HG02759 (cell line): ENCODE measurements at regions not wholly inside any gene's neighbourhood (a gene's known extent, or its start where the extent isn't known, plus 50 kb on each side); places are given as distances from the start of the nearest gene placed in this dataset.
"Not testable (repeated sequence)": the region's sequence is repeated elsewhere in the genome, so short reads cannot be mapped to it uniquely, and the experiment has no call there.

Experiments
- ATAC-seq: cut with Tn5 transposase; IDR thresholded peaks from one replicate; pipeline ENCODE4 v1.9.1; 2021; ENCODE audit warnings: mild to moderate bottlenecking, moderate library complexity; ENCODE audit not compliant: unreplicated experiment

- no peak for ATAC-seq
Observed at GRCh38 chr2:136298631-136299030, 180.7 kb upstream of the CXCR4 start.

DNA sequence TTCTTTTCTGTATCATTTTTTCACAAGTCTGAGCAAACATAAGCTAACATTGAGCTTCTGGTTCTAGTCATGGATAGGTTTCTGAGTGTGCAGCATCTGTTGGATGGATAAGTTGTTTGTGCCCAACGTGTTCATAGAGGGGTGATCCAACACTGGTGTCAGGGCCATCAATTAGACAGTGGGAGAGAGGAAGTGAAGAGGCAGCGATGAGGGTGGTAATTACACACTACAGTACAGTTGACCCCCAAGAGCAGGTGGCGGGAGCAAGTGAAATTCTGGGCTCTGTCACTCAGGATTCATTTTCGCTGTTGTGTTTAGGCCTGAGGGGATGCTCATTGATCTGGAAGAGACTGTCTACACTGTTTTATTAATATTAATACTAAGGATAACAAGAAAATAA, 180.0 kb upstream of the CXCR4 start:
- no peak for ATAC-seq

DNA sequence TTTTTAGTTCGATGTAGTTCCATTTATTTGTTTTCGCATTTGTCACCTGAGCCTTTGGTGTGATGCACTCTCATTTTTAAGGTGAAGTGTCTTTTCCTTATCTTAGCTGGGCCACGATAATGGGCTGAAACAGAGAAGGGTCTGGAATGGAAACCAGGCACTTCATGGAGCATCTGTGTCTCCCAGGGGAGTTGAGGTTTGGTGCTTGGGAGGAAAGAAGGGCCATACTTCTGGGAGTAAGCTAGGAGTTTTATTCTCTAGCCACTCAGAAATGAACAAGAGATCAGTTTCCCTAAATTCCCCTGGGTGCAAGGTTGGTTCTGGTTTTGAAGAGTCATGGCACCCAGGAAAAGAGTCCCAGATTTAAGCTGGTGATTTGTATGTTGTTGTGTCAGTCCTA, 179.4 kb upstream of the CXCR4 start:
- ATAC-seq: no peak

DNA sequence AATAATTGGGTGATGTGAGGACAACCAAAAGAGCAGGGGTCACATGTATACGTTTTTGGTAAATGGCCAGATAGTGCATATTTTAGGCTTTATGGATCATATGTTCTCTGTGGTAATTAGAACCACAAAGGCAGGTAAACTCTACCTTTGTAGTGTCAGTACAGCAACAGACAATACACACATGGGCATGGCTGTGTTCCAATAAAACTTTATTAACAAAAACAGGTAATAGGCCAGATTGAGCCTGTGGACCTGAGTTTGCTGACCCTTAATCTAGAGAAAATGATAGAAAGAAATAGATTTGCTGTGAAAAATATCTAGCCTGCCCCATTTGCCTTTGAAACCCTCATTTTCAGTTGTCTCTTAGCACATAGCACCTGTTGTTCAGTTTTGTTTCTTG, 177.2 kb upstream of the CXCR4 start:
- ATAC-seq: no peak

DNA sequence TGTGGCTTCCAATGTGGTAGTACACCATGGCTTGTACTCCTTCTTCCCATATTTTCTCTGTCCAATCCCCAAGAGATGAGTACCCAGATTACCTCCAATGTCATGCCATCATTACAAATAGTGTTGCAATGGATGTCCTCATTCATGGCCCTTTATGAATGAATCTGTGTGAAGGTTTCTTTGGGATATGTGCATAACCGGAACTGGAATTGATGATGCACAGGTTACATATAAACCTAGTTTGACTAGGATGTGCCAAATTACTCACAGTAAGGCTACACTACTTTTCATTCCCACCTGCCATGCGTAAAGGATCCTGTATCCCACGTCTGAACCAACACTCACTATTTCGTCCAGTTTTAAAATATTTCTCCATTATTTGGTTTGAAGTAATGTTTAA, 173.9 kb upstream of the CXCR4 start:
- no peak for ATAC-seq

- ATAC-seq: no peak
Observed at GRCh38 chr2:136290326-136290725, 172.4 kb upstream of the CXCR4 start.

DNA sequence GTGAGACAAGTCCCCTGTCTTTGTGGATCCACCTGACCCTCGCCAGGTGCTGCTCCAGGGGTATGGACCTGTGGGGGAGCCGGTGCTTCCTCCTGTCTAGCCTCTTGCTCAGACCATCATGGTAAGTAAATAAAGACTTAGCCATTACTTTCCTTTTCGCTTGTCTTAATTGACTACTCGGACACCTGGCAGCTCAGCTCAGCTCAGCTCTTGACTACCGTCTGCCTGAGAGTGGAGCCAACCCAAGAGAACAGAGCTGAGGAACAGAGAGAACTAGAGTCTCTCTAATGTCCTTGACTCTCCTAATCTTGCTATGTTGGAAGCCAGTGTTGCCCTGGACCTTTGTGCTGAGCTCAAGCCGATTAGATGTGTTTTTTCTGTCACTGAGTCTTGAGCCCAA, 170.3 kb upstream of the CXCR4 start:
- no peak for ATAC-seq

DNA sequence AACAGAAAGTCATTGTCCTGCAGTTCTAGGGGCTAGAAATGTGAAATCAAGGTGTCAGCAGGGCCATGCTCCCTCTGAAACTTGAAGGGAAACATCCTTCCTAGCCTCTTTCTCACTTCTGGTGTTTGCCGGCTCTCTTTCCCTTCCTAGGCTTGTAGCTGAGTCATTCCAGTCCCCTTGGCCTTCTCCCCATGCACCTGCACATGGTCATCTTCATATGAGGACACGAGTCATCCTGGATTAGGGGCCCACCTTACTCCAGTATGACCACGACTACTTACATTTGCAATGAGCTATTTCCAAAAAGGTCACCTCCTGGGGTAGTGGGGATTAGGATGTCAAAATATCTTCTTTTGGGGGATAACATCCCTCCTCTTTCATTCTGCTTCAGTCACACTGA, 168.5 kb upstream of the CXCR4 start:
- no peak for ATAC-seq

GRCh38 chr2:136284226-136285119, 166.5 kb upstream of the CXCR4 start:
- peak; percentile 44 for ATAC-seq

GRCh38 chr2:136282251-136282650, 164.3 kb upstream of the CXCR4 start:
- no peak for ATAC-seq

- ATAC-seq: no peak
Observed at GRCh38 chr2:136281281-136282114, 163.5 kb upstream of the CXCR4 start.

- not testable (repeated sequence) for ATAC-seq
Observed at GRCh38 chr2:136266346-136266745, 148.4 kb upstream of the CXCR4 start.

GRCh38 chr2:136259551-136259950, 141.6 kb upstream of the CXCR4 start:
- ATAC-seq: no peak

GRCh38 chr2:136257893-136258292, 139.9 kb upstream of the CXCR4 start:
- ATAC-seq: no peak

DNA sequence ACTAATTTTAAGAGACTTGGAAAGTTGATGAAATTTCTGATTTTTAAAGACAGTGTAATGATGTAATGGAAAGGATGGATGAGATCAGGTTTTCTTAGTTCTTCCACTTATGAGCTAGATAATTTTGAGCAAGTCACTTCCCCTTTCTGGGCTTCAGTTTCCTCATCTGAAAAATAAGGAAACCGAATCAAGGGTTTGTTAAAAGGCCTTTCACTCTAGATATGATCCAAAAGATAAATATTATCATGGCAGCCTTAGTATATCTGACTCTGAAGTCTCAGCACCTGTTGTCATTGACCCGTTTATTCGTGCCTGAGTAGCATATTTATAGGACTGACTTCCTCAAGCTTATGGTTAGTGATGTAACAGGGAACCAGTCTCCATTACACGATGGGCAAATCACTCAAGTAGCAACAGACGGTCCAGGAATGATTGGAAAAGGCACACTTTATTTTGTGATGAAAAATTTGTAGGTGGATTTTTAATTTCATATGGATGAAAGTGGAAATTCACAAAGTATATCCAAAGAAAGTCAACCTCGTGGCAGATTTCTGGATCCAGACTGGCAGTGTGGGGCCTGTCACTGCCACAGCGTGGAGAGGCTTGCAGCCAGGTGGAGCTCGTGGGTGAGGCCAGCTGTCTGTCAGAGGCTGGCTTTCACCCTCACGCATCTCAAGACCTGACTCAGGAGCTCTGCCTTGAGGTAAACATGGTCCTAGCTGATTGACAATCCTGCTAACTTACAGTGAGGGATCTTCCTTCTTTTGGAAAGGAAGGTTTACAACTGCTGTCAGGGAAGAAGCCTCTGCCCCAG, 137.9 kb upstream of the CXCR4 start:
- ATAC-seq: peak; percentile 44

DNA sequence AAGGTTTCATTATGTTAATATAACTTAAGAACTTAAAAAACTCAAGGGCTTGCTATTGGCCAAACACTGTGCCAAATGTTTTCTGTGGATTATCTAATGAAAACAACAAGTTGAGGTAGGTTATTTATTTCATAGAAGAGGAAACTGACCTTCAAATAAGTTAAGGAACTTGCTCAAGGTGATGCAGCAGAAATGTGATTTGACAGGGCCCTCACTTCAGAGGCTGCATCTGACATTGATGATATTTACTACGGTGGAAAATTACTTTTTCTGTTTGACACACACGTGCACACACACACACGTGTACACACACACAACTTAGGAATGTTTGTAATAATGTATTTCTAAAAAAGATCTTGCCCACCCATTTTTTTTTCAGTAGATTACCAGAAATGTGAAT, 137.2 kb upstream of the CXCR4 start:
- no peak for ATAC-seq

GRCh38 chr2:136254681-136255080, 136.7 kb upstream of the CXCR4 start:
- no peak for ATAC-seq

DNA sequence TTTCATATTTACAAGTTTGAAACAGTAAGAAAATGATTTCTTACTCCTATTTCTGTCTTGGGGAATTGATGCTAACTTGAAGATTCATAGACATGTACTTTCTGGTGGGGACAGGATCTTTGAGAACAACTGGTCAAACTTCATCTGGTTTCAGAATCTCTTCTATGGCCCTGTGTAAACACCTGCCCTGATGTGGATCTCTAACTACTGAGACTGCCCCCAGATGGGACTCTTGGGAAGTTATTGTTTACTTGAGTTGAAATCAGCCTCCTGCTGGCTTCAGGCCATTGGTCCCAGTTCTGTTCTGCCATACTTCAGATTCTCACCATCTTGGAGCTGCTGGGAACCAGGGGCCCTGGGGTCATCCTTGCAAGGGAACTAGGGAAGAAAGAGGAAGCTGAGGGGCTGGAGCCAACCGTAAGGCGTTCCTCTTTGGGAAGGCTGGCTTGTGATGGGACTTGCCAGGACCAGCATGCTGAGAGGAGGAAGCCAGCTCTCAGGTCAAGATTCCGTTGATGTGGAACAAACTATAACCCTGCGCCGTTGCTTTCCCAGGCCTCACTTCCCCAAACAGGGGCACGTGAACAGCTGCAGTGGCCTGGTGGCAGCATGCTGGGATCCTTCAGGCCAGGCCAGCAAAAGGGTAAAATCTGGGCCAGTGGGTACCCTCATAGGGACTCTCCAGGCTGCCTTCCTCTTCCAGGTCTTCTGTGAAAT, 135.5 kb upstream of the CXCR4 start:
- peak; percentile 37 for ATAC-seq

GRCh38 chr2:136251885-136252585, 134.1 kb upstream of the CXCR4 start:
- ATAC-seq: no peak
